Uterus (tissue), 2 donors: ENCODE measurements at regions not wholly inside any gene's neighbourhood (a gene's known extent, or its start where the extent isn't known, plus 50 kb on each side); places are given as distances from the start of the nearest gene placed in this dataset.

ENCODE experiments used
- CTCF ChIP-seq, 4 experiments: fragments of 200-600 bp in 2 of 4; fragments of 450-650 bp in 2 of 4; sonication (generic) in 2 of 4; IDR thresholded peaks; one replicate each; pipeline ENCODE4 v1.5.1; 2016 to 2019; ENCODE audit warnings: antibody characterized with exemption in 4 of 4, mild to moderate bottlenecking in 2 of 4, moderate library complexity in 1 of 4
- POLR2A ChIP-seq, 2 donors: fragments of 450-650 bp; IDR thresholded peaks; one replicate each; pipeline ENCODE4 v1.6.1; 2016; ENCODE audit warnings: antibody characterized with exemption in 2 of 2, mild to moderate bottlenecking in 1 of 2, moderate library complexity in 1 of 2

GRCh38 chr15:97870771-97871170, 89.7 kb upstream of the ARRDC4 start:
- TF ChIP-seq CTCF (IDR thresholded peaks at IDR 0.05) = no peak
- no peak for TF ChIP-seq POLR2A (IDR thresholded peaks at IDR 0.05)
